HepG2 (cell line): ENCODE measurements at regions not wholly inside any gene's neighbourhood (a gene's known extent, or its start where the extent isn't known, plus 50 kb on each side); places are given as distances from the start of the nearest gene placed in this dataset.

ENCODE experiments used
- ATAC-seq: fragments of 200-7000 bp; cut with Tn5 transposase; 3 replicates; pipeline ENCODE4 v1.9.1; 2020; ENCODE audit warnings: mild to moderate bottlenecking, moderate library complexity
- BruUV-seq: library from RNA; stranded (reverse); fragments of 400-500 nt; replicated peaks from 2 replicates; lab custom pipeline; 2021; lab: Mats Ljungman, UMichigan
- CTCF ChIA-PET: fragments of 300-600 bp; formaldehyde crosslinking; extraction: SDS; loops from one replicate; lab custom pipeline; 2021; ENCODE audit warnings: low total read pairs, inconsistent platforms, low intra/inter-chr PET ratio; lab: Yijun Ruan, JAX
- POLR2A ChIA-PET: fragments of 350-600 bp; sonication (Branson Sonifier 250); formaldehyde crosslinking; loops from one replicate; lab custom pipeline; 2020; ENCODE audit warnings: antibody characterized with exemption, inconsistent platforms; lab: Yijun Ruan, JAX
- DNase-seq: peaks from one replicate; pipeline ENCODE4 v3.0.0-alpha.2; 2015; ENCODE audit warnings: low spot score
- FAIRE-seq: peaks from 3 replicates; lab custom pipeline; 2011; peaks lifted over from hg19 to GRCh38; lab: Jason Lieb, UNC
- H2AFZ ChIP-seq: one replicate; pipeline ENCODE4 v1.6.1; 2011; ENCODE audit warnings: low read length, inconsistent platforms
- H3K27ac ChIP-seq: fragments of 300-600 bp; 3 replicates; pipeline ENCODE4 v1.8.0; 2011; ENCODE audit warnings: mixed run types, mild to moderate bottlenecking, mixed read lengths, low read length, inconsistent platforms; ENCODE audit not compliant: insufficient read depth; ENCODE audit errors: extremely low read length
- H3K27me3 ChIP-seq, 2 experiments: fragments of 200-600 bp in 1 of 2; 2 replicates in 1 of 2; 3 replicates in 1 of 2; pipeline versions ENCODE4 v1.6.0 to v1.8.0; 2011; ENCODE audit warnings: low read length in 2 of 2, mild to moderate bottlenecking in 2 of 2, moderate library complexity in 2 of 2, inconsistent platforms in 1 of 2; ENCODE audit not compliant: insufficient read depth in 2 of 2, control insufficient read depth in 1 of 2
- H3K36me3 ChIP-seq, 2 experiments: fragments of 200-600 bp in 1 of 2; replicated peaks in 1 of 2; 2 replicates in 1 of 2; 3 replicates in 1 of 2; pipeline versions ENCODE4 v1.5.1 to v1.8.0; 2011; ENCODE audit warnings: low read length in 2 of 2, inconsistent platforms in 1 of 2; ENCODE audit not compliant: insufficient read depth in 2 of 2, control insufficient read depth in 1 of 2
- H3K4me1 ChIP-seq: 2 replicates; pipeline ENCODE4 v1.5.1; 2012; ENCODE audit warnings: low read length, inconsistent platforms; ENCODE audit not compliant: insufficient read depth
- H3K4me2 ChIP-seq: 2 replicates; pipeline ENCODE4 v1.6.0; 2011; ENCODE audit warnings: low read depth, low read length, inconsistent platforms
- H3K4me3 ChIP-seq, 3 experiments: fragments of 200-600 bp in 1 of 3; sonication (generic), shearing (Covaris generic) in 1 of 3; replicated peaks in 1 of 3; 2 replicates each; pipeline ENCODE4 v1.5.1; 2011 to 2016; ENCODE audit warnings: low read length in 3 of 3, inconsistent platforms in 2 of 3, low read depth in 2 of 3, mild to moderate bottlenecking in 2 of 3, control low read depth in 1 of 3, mixed read lengths in 1 of 3; ENCODE audit not compliant: insufficient read depth in 1 of 3
- H3K79me2 ChIP-seq: one replicate; pipeline ENCODE4 v1.6.1; 2011; ENCODE audit warnings: low read length, inconsistent platforms; ENCODE audit not compliant: insufficient read depth
- H3K9ac ChIP-seq: 2 replicates; pipeline ENCODE4 v1.6.0; 2011; ENCODE audit warnings: mild to moderate bottlenecking, low read depth, low read length, inconsistent platforms; ENCODE audit not compliant: insufficient read depth
- H3K9me3 ChIP-seq: 2 replicates; pipeline ENCODE4 v1.5.1; 2012; ENCODE audit warnings: mild to moderate bottlenecking, low read length
- H4K20me1 ChIP-seq: 2 replicates; pipeline ENCODE4 v1.6.0; 2011; ENCODE audit warnings: inconsistent platforms, mild to moderate bottlenecking, low read length, moderate library complexity; ENCODE audit not compliant: insufficient read depth
- FOXM1 ChIP-seq: sonication (generic); formaldehyde crosslinking; IDR thresholded peaks from 2 replicates; pipeline ENCODE4 v1.5.0; 2020; ENCODE audit warnings: missing genetic modification reagents
- GTF2F1 ChIP-seq: fragments of 150-350 bp; IDR thresholded peaks from 2 replicates; pipeline ENCODE4 v1.6.1; 2014; ENCODE audit warnings: low read length
- HMG20A ChIP-seq: IDR thresholded peaks from 2 replicates; pipeline ENCODE4 v1.6.1; 2016; ENCODE audit warnings: borderline replicate concordance
- JUND ChIP-seq: sonication (generic); formaldehyde crosslinking; IDR thresholded peaks from 2 replicates; pipeline ENCODE4 v1.8.0; 2022; ENCODE audit warnings: mild to moderate bottlenecking, missing genetic modification reagents
- MBNL3 ChIP-seq: fragments of 250-450 bp; sonication (Bioruptor Pico); conservative IDR thresholded peaks from 2 replicates; pipeline ENCODE4 v1.8.0; 2022; ENCODE audit warnings: mild to moderate bottlenecking, inconsistent platforms
- NCOA2 ChIP-seq: sonication (generic); formaldehyde crosslinking; IDR thresholded peaks from 2 replicates; pipeline ENCODE4 v1.8.0; 2022; ENCODE audit warnings: inconsistent platforms
- NFE2L1 ChIP-seq: sonication (generic); formaldehyde crosslinking; IDR thresholded peaks from 2 replicates; pipeline ENCODE4 v1.4.0; 2020; ENCODE audit warnings: missing genetic modification reagents, mild to moderate bottlenecking, borderline replicate concordance
- RARG ChIP-seq: sonication (generic); formaldehyde crosslinking; IDR thresholded peaks from 2 replicates; pipeline ENCODE4 v1.4.0; 2020; ENCODE audit warnings: low read depth, mild to moderate bottlenecking, missing genetic modification reagents
- SALL1 ChIP-seq: sonication (generic); formaldehyde crosslinking; IDR thresholded peaks from 2 replicates; pipeline ENCODE4 v1.8.0; 2022; ENCODE audit warnings: mild to moderate bottlenecking, missing genetic modification reagents
- TCF12 ChIP-seq, 2 experiments: fragments of 450-650 bp in 1 of 2; sonication (generic) in 1 of 2; formaldehyde crosslinking in 1 of 2; IDR thresholded peaks; 2 replicates each; pipeline versions ENCODE4 v1.6.1 to v1.8.0; 2017 to 2022; ENCODE audit warnings: antibody characterized with exemption in 1 of 2, mild to moderate bottlenecking in 1 of 2, missing genetic modification reagents in 1 of 2, moderate library complexity in 1 of 2
- ZBTB40 ChIP-seq, 2 experiments: fragments of 450-650 bp in 1 of 2; sonication (generic) in 1 of 2; formaldehyde crosslinking in 1 of 2; IDR thresholded peaks; 2 replicates each; pipeline versions ENCODE4 v1.6.1 to v1.8.0; 2016 to 2022; ENCODE audit warnings: antibody characterized with exemption in 1 of 2, mild to moderate bottlenecking in 1 of 2, missing genetic modification reagents in 1 of 2
- ZMAT3 ChIP-seq: sonication (generic); formaldehyde crosslinking; conservative IDR thresholded peaks from 2 replicates; pipeline ENCODE4 v1.7.0; 2021; ENCODE audit warnings: missing genetic modification reagents
- ZMYM2 ChIP-seq: sonication (generic); formaldehyde crosslinking; IDR thresholded peaks from 2 replicates; pipeline ENCODE4 v1.8.0; 2022; ENCODE audit warnings: mild to moderate bottlenecking, missing genetic modification reagents
- ZNF296 ChIP-seq: sonication (generic); formaldehyde crosslinking; conservative IDR thresholded peaks from 2 replicates; pipeline ENCODE4 v1.5.0; 2020; ENCODE audit warnings: mild to moderate bottlenecking, missing genetic modification reagents
- ZNF614 ChIP-seq: IDR thresholded peaks from 2 replicates; pipeline ENCODE4 v1.6.1; 2018; ENCODE audit warnings: missing biosample characterization, missing genetic modification reagents, inconsistent platforms, borderline replicate concordance
- ZNF747 ChIP-seq: sonication (generic); formaldehyde crosslinking; IDR thresholded peaks from 2 replicates; pipeline ENCODE4 v1.8.1; 2023; ENCODE audit warnings: missing genetic modification reagents, mild to moderate bottlenecking, borderline replicate concordance
- ZNF816 ChIP-seq: sonication (generic); formaldehyde crosslinking; IDR thresholded peaks from 2 replicates; pipeline ENCODE4 v1.8.0; 2022; ENCODE audit warnings: missing genetic modification reagents, mild to moderate bottlenecking, borderline replicate concordance
- ZNF841 ChIP-seq: sonication (generic); formaldehyde crosslinking; IDR thresholded peaks from 2 replicates; pipeline ENCODE4 v1.8.1; 2023; ENCODE audit warnings: missing genetic modification reagents, borderline replicate concordance
- ZSCAN9 ChIP-seq: IDR thresholded peaks from 2 replicates; pipeline ENCODE4 v1.6.1; 2016; ENCODE audit warnings: borderline replicate concordance
- WGBS: methylation state at CpG from one replicate; pipeline ENCODE4 v1.1.6; 2017; ENCODE audit warnings: low lambda C conversion rate; 5-methylcytosine and 5-hydroxymethylcytosine counted together
- in situ Hi-C: cut with HindIII; loops from 2 replicates; pipeline ENCODE4 v1.10.0; 2017; ENCODE audit warnings: low pct_unique_long_range_greater_than_20kb; ENCODE audit not compliant: extremely low pct_ligation_motif_present
- intact Hi-C: fragments of 100-400 bp; cut with micrococcal nuclease; formaldehyde crosslinking; loops from one replicate; pipeline ENCODE4 v1.10.0; 2022; ENCODE audit not compliant: unreplicated experiment

- POLR2A ChIA-PET, result no interaction called here
- intact Hi-C loops, result loop anchor here (10.0 kb wide), 1 partner anchor 405 kb away; no protein-coding TSS in a partner anchor
- TF ChIP-seq RARG (CRISPR knock-in tag), result no peak
- no peak for TF ChIP-seq GTF2F1
- TF ChIP-seq MBNL3, result no peak
- no peak for TF ChIP-seq NCOA2 (CRISPR knock-in tag)
- no peak for TF ChIP-seq ZNF841 (CRISPR knock-in tag)
- no peak for TF ChIP-seq TCF12 (IDR thresholded peaks at IDR 0.05)
- TF ChIP-seq TCF12 (CRISPR knock-in tag; IDR thresholded peaks at IDR 0.05), result no peak
- no peak for TF ChIP-seq ZMYM2
- no peak for TF ChIP-seq HMG20A (CRISPR knock-in tag)
- TF ChIP-seq ZMAT3 (CRISPR knock-in tag), result no peak
- no peak for TF ChIP-seq ZSCAN9 (CRISPR knock-in tag)
- TF ChIP-seq ZNF747 (CRISPR knock-in tag), result no peak
- no peak for TF ChIP-seq FOXM1
- no peak for TF ChIP-seq ZBTB40 (IDR thresholded peaks at IDR 0.05)
- TF ChIP-seq ZBTB40 (CRISPR knock-in tag; IDR thresholded peaks at IDR 0.05), result no peak
- TF ChIP-seq SALL1 (CRISPR knock-in tag), result no peak
- TF ChIP-seq ZNF816 (CRISPR knock-in tag), result no peak
- no peak for TF ChIP-seq NFE2L1 (CRISPR knock-in tag)
- TF ChIP-seq ZNF614 (CRISPR knock-in tag), result no peak
- TF ChIP-seq JUND (CRISPR knock-in tag), result no peak
- no peak for TF ChIP-seq ZNF296 (CRISPR knock-in tag)
Measured at GRCh38 chr6:159109391-159109790, 59.8 kb upstream of the FNDC1 start.

More at GRCh38 chr6:159109391-159109790, 59.8 kb upstream of the FNDC1 start:
- Histone ChIP-seq H3K27ac (no peak overlapping the region), H3K4me1 (0 out of 2 replicates have a peak, but pooled peaks cover 9% of the 10 kb centered on the region), H4K20me1 (no peaks in the 10 kb centered on the region; the same call in 1 of the 2 replicates), H3K4me2 (no peak overlapping the region), H3K27me3 (peaks cover 0 to 28% of the 10 kb centered on the region in 2 experiments; a peak in 4 of 5 replicates), H2AFZ (no peak overlapping the region), H3K36me3 (no peaks in the 10 kb centered on the region), H3K79me2 (no peaks in the 10 kb centered on the region), H3K4me3 (no peak overlapping the region), H3K9me3 (no peaks in the 10 kb centered on the region), H3K9ac (no peak overlapping the region)
- FAIRE-seq, result no peak
- CTCF ChIA-PET, result no interaction called here
- WGBS, result 0% methylated on average over 1 of the region's 1 CpG
- no TSS peak for BruUV-seq
- no peak for ATAC-seq
- no peak for DNase-seq
- in situ Hi-C loops, result loop anchor here (5.0 to 25.0 kb wide), 2 partner anchors 67 to 397 kb away; partner anchors contain the start of gene TAGAP
